HG03558 (cell line): ENCODE measurements at regions not wholly inside any gene's neighbourhood (a gene's known extent, or its start where the extent isn't known, plus 50 kb on each side); places are given as distances from the start of the nearest gene placed in this dataset.
"Not testable (repeated sequence)": the region's sequence is repeated elsewhere in the genome, so short reads cannot be mapped to it uniquely, and the experiment has no call there.

ENCODE experiments used
- ATAC-seq: cut with Tn5 transposase; IDR thresholded peaks from one replicate; pipeline ENCODE4 v1.9.1; 2021; ENCODE audit warnings: moderate number of reproducible peaks; ENCODE audit not compliant: unreplicated experiment; ENCODE audit errors: extremely low read depth

- no peak for ATAC-seq
Measured at GRCh38 chr7:15845868-15846267, 159.4 kb upstream of the MEOX2 start.

GRCh38 chr7:15845461-15845860 is 159.0 kb upstream of the MEOX2 start:
- ATAC-seq, result no peak

GRCh38 chr7:15839416-15840100 is 153.1 kb upstream of the MEOX2 start:
- ATAC-seq, result no peak

GRCh38 chr7:15838265-15838664 is 151.8 kb upstream of the MEOX2 start:
- ATAC-seq, result no peak

GRCh38 chr7:15837306-15837950 is 150.9 kb upstream of the MEOX2 start:
- no peak for ATAC-seq

GRCh38 chr7:15836651-15837050 is 150.2 kb upstream of the MEOX2 start:
- no peak for ATAC-seq

GRCh38 chr7:15836041-15836440 is 149.6 kb upstream of the MEOX2 start:
- ATAC-seq, result no peak

GRCh38 chr7:15834446-15834845 is 148.0 kb upstream of the MEOX2 start:
- no peak for ATAC-seq

GRCh38 chr7:15832996-15833395 is 146.5 kb upstream of the MEOX2 start:
- ATAC-seq, result no peak

- ATAC-seq, result no peak
Measured at GRCh38 chr7:15831606-15832005, 145.1 kb upstream of the MEOX2 start.

GRCh38 chr7:15829691-15830090 is 143.2 kb upstream of the MEOX2 start:
- no peak for ATAC-seq

GRCh38 chr7:15828881-15829280 is 142.4 kb upstream of the MEOX2 start:
- ATAC-seq, result no peak

- no peak for ATAC-seq
Measured at GRCh38 chr7:15821484-15822427, 135.3 kb upstream of the MEOX2 start.

GRCh38 chr7:15820319-15820718 is 133.8 kb upstream of the MEOX2 start:
- no peak for ATAC-seq

GRCh38 chr7:15816835-15817426 is 130.4 kb upstream of the MEOX2 start:
- no peak for ATAC-seq

GRCh38 chr7:15813448-15813847 is 127.0 kb upstream of the MEOX2 start:
- no peak for ATAC-seq

GRCh38 chr7:15810383-15810782 is 123.9 kb upstream of the MEOX2 start:
- ATAC-seq, result not testable (repeated sequence)

GRCh38 chr7:15809936-15810335 is 123.5 kb upstream of the MEOX2 start:
- ATAC-seq, result not testable (repeated sequence)

- ATAC-seq, result no peak
Measured at GRCh38 chr7:15805891-15806290, 119.4 kb upstream of the MEOX2 start.

- ATAC-seq, result no peak
Measured at GRCh38 chr7:15802425-15802824, 115.9 kb upstream of the MEOX2 start.

GRCh38 chr7:15801551-15801950 is 115.1 kb upstream of the MEOX2 start:
- no peak for ATAC-seq
